GM23338 (cell line): ENCODE measurements at regions not wholly inside any gene's neighbourhood (a gene's known extent, or its start where the extent isn't known, plus 50 kb on each side); places are given as distances from the start of the nearest gene placed in this dataset.

Source experiments
- ATAC-seq: fragments of 200-7000 bp; cut with Tn5 transposase; 3 replicates; pipeline ENCODE4 v1.9.1; 2020
- DNase-seq: peaks from one replicate; pipeline ENCODE4 v3.0.0-alpha.2; 2015; ENCODE audit warnings: low spot score
- H2AFZ ChIP-seq: fragments of 200-600 bp; sonication (generic); 2 replicates; pipeline ENCODE4 v1.8.0; 2016; ENCODE audit warnings: antibody characterized with exemption, mild to moderate bottlenecking, moderate library complexity
- H3F3A ChIP-seq: fragments of 200-600 bp; sonication (generic); replicated peaks from 2 replicates; pipeline ENCODE4 v1.8.0; 2017; ENCODE audit warnings: antibody characterized with exemption, mixed run types, low read depth
- H3K27ac ChIP-seq: fragments of 200-600 bp; sonication (generic); 2 replicates; pipeline ENCODE4 v1.6.1; 2016; ENCODE audit warnings: low read depth
- H3K27me3 ChIP-seq: fragments of 200-600 bp; sonication (generic); 2 replicates; pipeline ENCODE4 v1.8.0; 2016; ENCODE audit warnings: mild to moderate bottlenecking, mixed run types, moderate library complexity; ENCODE audit not compliant: insufficient read depth
- H3K36me3 ChIP-seq: fragments of 200-600 bp; sonication (generic); 2 replicates; pipeline ENCODE4 v1.8.0; 2016; ENCODE audit warnings: mild to moderate bottlenecking; ENCODE audit not compliant: insufficient read depth
- H3K4me1 ChIP-seq: fragments of 200-600 bp; sonication (generic); 2 replicates; pipeline ENCODE4 v1.8.0; 2016; ENCODE audit warnings: mild to moderate bottlenecking, moderate library complexity; ENCODE audit not compliant: insufficient read depth
- H3K4me2 ChIP-seq: fragments of 200-600 bp; sonication (generic); 2 replicates; pipeline ENCODE4 v1.7.1; 2017; ENCODE audit warnings: mixed run types
- H3K4me3 ChIP-seq: fragments of 200-600 bp; sonication (generic); 2 replicates; pipeline ENCODE4 v1.6.1; 2016; ENCODE audit warnings: mixed run types
- H3K79me2 ChIP-seq: fragments of 200-600 bp; sonication (generic); replicated peaks from 2 replicates; pipeline ENCODE4 v1.8.0; 2017; ENCODE audit warnings: mild to moderate bottlenecking; ENCODE audit not compliant: insufficient read depth
- H3K9me2 ChIP-seq: fragments of 200-600 bp; sonication (generic); 2 replicates; pipeline ENCODE4 v1.8.0; 2017; ENCODE audit not compliant: insufficient read depth
- H4K20me1 ChIP-seq: fragments of 200-600 bp; sonication (generic); replicated peaks from 2 replicates; pipeline ENCODE4 v1.8.0; 2017; ENCODE audit warnings: mild to moderate bottlenecking; ENCODE audit not compliant: insufficient read depth
- H3K27ac Mint-ChIP-seq: 2 replicates; pipeline ENCODE4 v1.8.0; 2020; ENCODE audit warnings: inconsistent platforms, mild to moderate bottlenecking, moderate library complexity, mixed read lengths
- H3K27me3 Mint-ChIP-seq: 3 replicates; pipeline ENCODE4 v1.8.0; 2022; ENCODE audit warnings: low read depth, mild to moderate bottlenecking, moderate library complexity, mixed read lengths, inconsistent platforms; ENCODE audit not compliant: insufficient read depth, poor library complexity
- H3K36me3 Mint-ChIP-seq: 3 replicates; pipeline ENCODE4 v1.8.0; 2021; ENCODE audit warnings: low read depth, mild to moderate bottlenecking, inconsistent platforms, moderate library complexity, mixed read lengths
- H3K4me1 Mint-ChIP-seq: 3 replicates; pipeline ENCODE4 v1.8.0; 2020; ENCODE audit warnings: mild to moderate bottlenecking, inconsistent platforms, mixed read lengths
- H3K4me3 Mint-ChIP-seq: 3 replicates; pipeline ENCODE4 v1.8.0; 2021; ENCODE audit warnings: moderate library complexity, mild to moderate bottlenecking, inconsistent platforms, mixed read lengths
- H3K9me3 Mint-ChIP-seq: 3 replicates; pipeline ENCODE4 v1.8.0; 2020; ENCODE audit warnings: moderate library complexity, mild to moderate bottlenecking, inconsistent platforms, mixed read lengths
- CREB1 ChIP-seq: fragments of 250-450 bp; sonication (Bioruptor Pico); IDR thresholded peaks from 2 replicates; pipeline ENCODE4 v1.5.0; 2020; ENCODE audit warnings: low read depth, mild to moderate bottlenecking, moderate library complexity
- ETS1 ChIP-seq: IDR thresholded peaks from 2 replicates; pipeline ENCODE4 v1.6.1; 2016; ENCODE audit warnings: antibody characterized with exemption
- EZH2 ChIP-seq: fragments of 200-600 bp; sonication (generic); IDR thresholded peaks from one replicate; pipeline ENCODE4 v1.8.0; 2017; ENCODE audit warnings: antibody characterized with exemption, mild to moderate bottlenecking, low read depth; ENCODE audit not compliant: unreplicated experiment
- EZH2phosphoT487 ChIP-seq: fragments of 200-600 bp; sonication (generic); IDR thresholded peaks from one replicate; pipeline ENCODE4 v1.8.1; 2018; ENCODE audit warnings: antibody characterized with exemption; ENCODE audit not compliant: unreplicated experiment
- STAT1 ChIP-seq: IDR thresholded peaks from one replicate; pipeline ENCODE4 v1.6.1; 2016; ENCODE audit warnings: antibody characterized with exemption; ENCODE audit not compliant: unreplicated experiment
- TF ChIP-seq, protein P1 (sequence below), 2 experiments: fragments of 200-600 bp in 1 of 2; sonication (generic) in 1 of 2; conservative IDR thresholded peaks; 2 replicates each; pipeline versions ENCODE4 v1.5.1 to v1.6.1; 2016 to 2017; ENCODE audit warnings: antibody characterized with exemption in 2 of 2, low read depth in 2 of 2, mild to moderate bottlenecking in 2 of 2, moderate library complexity in 1 of 2

GRCh38 chr1:218693599-218693998 lies 348.5 kb downstream of the TGFB2 start:
- Mint-ChIP-seq H3K9me3 (no peaks in the 10 kb centered on the region; the same call in 2 of the 3 replicates), H3K27me3 (no peaks in the 10 kb centered on the region), H3K4me1 (peaks cover 11% of the 10 kb centered on the region), H3K36me3 (no peaks in the 10 kb centered on the region), H3K27ac (no peak overlapping the region), H3K4me3 (no peak overlapping the region)
- no peak overlapping the region for H2AFZ ChIP-seq
- H3K9me2 ChIP-seq, result peaks cover 6% of the 10 kb centered on the region; the same call in 1 of the 2 replicates
- peaks cover 12% of the 10 kb centered on the region for H3K4me1 ChIP-seq
- H4K20me1 ChIP-seq, result no peaks in the 10 kb centered on the region
- no peak for DNase-seq
- no peak overlapping the region for H3K4me2 ChIP-seq
- no peaks in the 10 kb centered on the region for H3K27me3 ChIP-seq
- no peak overlapping the region for H3K27ac ChIP-seq
- no peak overlapping the region for H3K4me3 ChIP-seq
- H3K79me2 ChIP-seq, result no peaks in the 10 kb centered on the region
- no peaks in the 10 kb centered on the region for H3F3A ChIP-seq
- TF ChIP-seq ETS1 (no peak), EZH2phosphoT487 (no peak), CREB1 (CRISPR knock-in tag) (no peak), STAT1 (no peak)
- TF ChIP-seq, protein P1, sequence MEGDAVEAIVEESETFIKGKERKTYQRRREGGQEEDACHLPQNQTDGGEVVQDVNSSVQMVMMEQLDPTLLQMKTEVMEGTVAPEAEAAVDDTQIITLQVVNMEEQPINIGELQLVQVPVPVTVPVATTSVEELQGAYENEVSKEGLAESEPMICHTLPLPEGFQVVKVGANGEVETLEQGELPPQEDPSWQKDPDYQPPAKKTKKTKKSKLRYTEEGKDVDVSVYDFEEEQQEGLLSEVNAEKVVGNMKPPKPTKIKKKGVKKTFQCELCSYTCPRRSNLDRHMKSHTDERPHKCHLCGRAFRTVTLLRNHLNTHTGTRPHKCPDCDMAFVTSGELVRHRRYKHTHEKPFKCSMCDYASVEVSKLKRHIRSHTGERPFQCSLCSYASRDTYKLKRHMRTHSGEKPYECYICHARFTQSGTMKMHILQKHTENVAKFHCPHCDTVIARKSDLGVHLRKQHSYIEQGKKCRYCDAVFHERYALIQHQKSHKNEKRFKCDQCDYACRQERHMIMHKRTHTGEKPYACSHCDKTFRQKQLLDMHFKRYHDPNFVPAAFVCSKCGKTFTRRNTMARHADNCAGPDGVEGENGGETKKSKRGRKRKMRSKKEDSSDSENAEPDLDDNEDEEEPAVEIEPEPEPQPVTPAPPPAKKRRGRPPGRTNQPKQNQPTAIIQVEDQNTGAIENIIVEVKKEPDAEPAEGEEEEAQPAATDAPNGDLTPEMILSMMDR (conservative IDR thresholded peaks at IDR 0.05; ENCODE audit: low read depth in 2 of 2), result no peak
- H3K36me3 ChIP-seq, result no peaks in the 10 kb centered on the region
- no peak for ATAC-seq

DNA sequence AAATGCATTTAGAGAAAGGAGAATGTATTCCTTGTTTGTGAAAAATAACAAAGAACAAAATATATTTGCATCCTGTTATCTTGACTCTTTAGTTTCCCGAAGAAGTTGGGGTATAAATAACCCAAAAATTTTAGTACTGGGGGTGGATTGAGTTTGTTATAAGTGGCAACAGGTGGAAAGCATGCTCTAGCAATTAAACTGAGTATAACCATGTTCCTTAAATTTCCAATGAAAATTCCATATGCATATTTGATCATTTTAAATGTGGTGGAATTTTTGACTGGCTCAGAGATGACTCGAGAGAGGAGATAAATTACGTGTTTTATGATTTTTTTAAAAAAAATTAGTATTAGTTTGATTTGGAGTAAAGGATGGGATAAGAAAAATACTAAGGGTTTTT lies 348.9 kb downstream of the TGFB2 start:
- peaks cover 11% of the 10 kb centered on the region for H3K4me1 Mint-ChIP-seq
- H3K27ac ChIP-seq, result no peak overlapping the region
- H3K4me3 Mint-ChIP-seq, result no peak overlapping the region
- H3F3A ChIP-seq, result no peaks in the 10 kb centered on the region
- peaks cover 6% of the 10 kb centered on the region; the same call in 1 of the 2 replicates for H3K9me2 ChIP-seq
- H2AFZ ChIP-seq, result no peak overlapping the region
- no peaks in the 10 kb centered on the region for H3K36me3 ChIP-seq
- DNase-seq (no peak), ATAC-seq (no peak)
- no peaks in the 10 kb centered on the region for H4K20me1 ChIP-seq
- H3K27ac Mint-ChIP-seq, result no peak overlapping the region
- TF ChIP-seq STAT1 (no peak), EZH2 (no peak), ETS1 (no peak)
- no peaks in the 10 kb centered on the region for H3K79me2 ChIP-seq
- H3K4me1 ChIP-seq, result peaks cover 12% of the 10 kb centered on the region
- no peaks in the 10 kb centered on the region; the same call in 2 of the 3 replicates for H3K9me3 Mint-ChIP-seq
- no peaks in the 10 kb centered on the region for H3K36me3 Mint-ChIP-seq
- no peak overlapping the region for H3K4me3 ChIP-seq
- H3K27me3 ChIP-seq, result no peaks in the 10 kb centered on the region
- no peaks in the 10 kb centered on the region for H3K27me3 Mint-ChIP-seq
- H3K4me2 ChIP-seq, result no peak overlapping the region
